Upper lobe of right lung (tissue), 1 donor: ENCODE measurements at regions not wholly inside any gene's neighbourhood (a gene's known extent, or its start where the extent isn't known, plus 50 kb on each side); places are given as distances from the start of the nearest gene placed in this dataset.

Source experiments
- ATAC-seq: fragments of 200-7000 bp; cut with Tn5 transposase; one replicate; pipeline ENCODE4 v1.9.1; 2020; ENCODE audit warnings: mild to moderate bottlenecking, moderate library complexity
- DNase-seq: peaks from one replicate; pipeline ENCODE4 v3.0.0-alpha.2; 2020
- H3K27ac ChIP-seq: fragments of 200-600 bp; one replicate; pipeline ENCODE4 v1.8.0; 2022
- H3K27me3 ChIP-seq: fragments of 200-600 bp; one replicate; pipeline ENCODE4 v1.8.0; 2022; ENCODE audit warnings: mild to moderate bottlenecking
- H3K36me3 ChIP-seq: fragments of 200-600 bp; one replicate; pipeline ENCODE4 v1.8.0; 2022
- H3K4me1 ChIP-seq: fragments of 200-600 bp; one replicate; pipeline ENCODE4 v1.8.0; 2022
- H3K4me3 ChIP-seq: fragments of 200-600 bp; one replicate; pipeline ENCODE4 v1.8.0; 2022; ENCODE audit warnings: mild to moderate bottlenecking
- H3K9me3 ChIP-seq: fragments of 200-600 bp; one replicate; pipeline ENCODE4 v1.8.0; 2022
- intact Hi-C: fragments of 100-400 bp; cut with DNase I; formaldehyde crosslinking; loops from one replicate; pipeline ENCODE4 v1.11.0; 2022
- TF ChIP-seq, protein P1 (sequence below): fragments of 200-600 bp; IDR thresholded peaks from one replicate; pipeline ENCODE4 v1.8.0; 2022; ENCODE audit warnings: antibody characterized with exemption
- donor health status: DM: no; HTN: yes; CAD: no; lungs with severe emphysema.

- DNase-seq (no peak), ATAC-seq (no peak)
- TF ChIP-seq, protein P1, sequence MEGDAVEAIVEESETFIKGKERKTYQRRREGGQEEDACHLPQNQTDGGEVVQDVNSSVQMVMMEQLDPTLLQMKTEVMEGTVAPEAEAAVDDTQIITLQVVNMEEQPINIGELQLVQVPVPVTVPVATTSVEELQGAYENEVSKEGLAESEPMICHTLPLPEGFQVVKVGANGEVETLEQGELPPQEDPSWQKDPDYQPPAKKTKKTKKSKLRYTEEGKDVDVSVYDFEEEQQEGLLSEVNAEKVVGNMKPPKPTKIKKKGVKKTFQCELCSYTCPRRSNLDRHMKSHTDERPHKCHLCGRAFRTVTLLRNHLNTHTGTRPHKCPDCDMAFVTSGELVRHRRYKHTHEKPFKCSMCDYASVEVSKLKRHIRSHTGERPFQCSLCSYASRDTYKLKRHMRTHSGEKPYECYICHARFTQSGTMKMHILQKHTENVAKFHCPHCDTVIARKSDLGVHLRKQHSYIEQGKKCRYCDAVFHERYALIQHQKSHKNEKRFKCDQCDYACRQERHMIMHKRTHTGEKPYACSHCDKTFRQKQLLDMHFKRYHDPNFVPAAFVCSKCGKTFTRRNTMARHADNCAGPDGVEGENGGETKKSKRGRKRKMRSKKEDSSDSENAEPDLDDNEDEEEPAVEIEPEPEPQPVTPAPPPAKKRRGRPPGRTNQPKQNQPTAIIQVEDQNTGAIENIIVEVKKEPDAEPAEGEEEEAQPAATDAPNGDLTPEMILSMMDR = no peak
- H3K27ac ChIP-seq = no peak overlapping the region
- no peaks in the 10 kb centered on the region for H3K4me1 ChIP-seq
- H3K4me3 ChIP-seq = no peak overlapping the region
- no peaks in the 10 kb centered on the region for H3K36me3 ChIP-seq
- H3K9me3 ChIP-seq = no peaks in the 10 kb centered on the region
- intact Hi-C loops = no loop called here
- H3K27me3 ChIP-seq = no peaks in the 10 kb centered on the region
Measured at GRCh38 chr9:22683700-22684075, 237.1 kb downstream of the DMRTA1 start.

DNA sequence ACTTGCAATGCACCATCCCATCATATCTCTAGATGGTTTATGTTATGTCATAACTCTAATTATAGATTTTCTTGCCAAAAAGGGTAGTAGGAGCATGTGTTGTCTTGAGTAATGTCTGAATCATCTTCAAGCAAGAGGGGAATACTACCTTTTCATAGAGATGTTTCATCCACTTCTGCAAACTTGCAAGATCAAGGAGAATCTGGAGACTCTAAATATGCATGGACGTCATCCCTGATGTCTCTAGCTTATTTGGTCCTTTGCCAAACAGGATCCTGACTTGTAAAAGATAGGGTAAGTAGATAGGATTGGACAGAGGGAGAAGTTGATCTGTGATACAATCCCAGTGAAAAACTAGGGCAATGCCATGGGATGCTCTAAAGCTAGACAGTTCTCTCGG is 246.5 kb downstream of the DMRTA1 start:
- no peaks in the 10 kb centered on the region for H3K36me3 ChIP-seq
- no peak for ATAC-seq
- DNase-seq = no peak
- intact Hi-C loops = no loop called here
- no peak overlapping the region for H3K4me3 ChIP-seq
- no peaks in the 10 kb centered on the region for H3K4me1 ChIP-seq
- H3K9me3 ChIP-seq = no peaks in the 10 kb centered on the region
- TF ChIP-seq, protein P1 = no peak
- H3K27ac ChIP-seq = no peak overlapping the region
- H3K27me3 ChIP-seq = no peaks in the 10 kb centered on the region

- ATAC-seq = no peak
- Histone ChIP-seq H3K4me1 (no peaks in the 10 kb centered on the region), H3K4me3 (no peak overlapping the region), H3K9me3 (no peaks in the 10 kb centered on the region), H3K36me3 (no peaks in the 10 kb centered on the region), H3K27ac (no peak overlapping the region), H3K27me3 (no peaks in the 10 kb centered on the region)
- intact Hi-C loops = no loop called here
- DNase-seq = no peak
- TF ChIP-seq, protein P1 = no peak
Measured at GRCh38 chr9:22700171-22700570, 253.5 kb downstream of the DMRTA1 start.

DNA sequence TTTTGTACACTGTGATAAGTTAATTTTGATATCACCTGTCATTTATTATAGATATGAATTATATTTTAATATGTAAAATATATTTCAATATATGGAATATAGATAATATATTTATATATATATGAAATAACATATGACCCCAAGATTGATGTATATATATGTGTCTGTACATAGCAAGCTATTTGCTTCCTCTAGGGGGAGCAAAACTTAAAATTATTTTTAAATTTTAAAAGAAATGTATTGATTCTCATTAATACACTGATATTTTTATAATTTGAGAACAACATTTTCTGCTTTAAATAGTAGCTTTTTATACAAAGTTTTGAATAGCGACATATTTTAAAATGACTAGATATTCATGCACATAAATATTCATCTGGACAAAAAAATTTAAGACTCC is 272.0 kb downstream of the DMRTA1 start:
- no peak for DNase-seq
- Histone ChIP-seq H3K4me3 (no peak overlapping the region), H3K36me3 (no peaks in the 10 kb centered on the region), H3K27me3 (no peaks in the 10 kb centered on the region), H3K4me1 (no peaks in the 10 kb centered on the region), H3K9me3 (no peaks in the 10 kb centered on the region), H3K27ac (no peak overlapping the region)
- TF ChIP-seq, protein P1 = no peak
- intact Hi-C loops = no loop called here
- ATAC-seq = no peak

- Histone ChIP-seq H3K27me3 (no peaks in the 10 kb centered on the region), H3K4me1 (no peaks in the 10 kb centered on the region), H3K4me3 (no peak overlapping the region), H3K9me3 (no peaks in the 10 kb centered on the region), H3K27ac (no peak overlapping the region), H3K36me3 (no peaks in the 10 kb centered on the region)
- TF ChIP-seq, protein P1 = no peak
- intact Hi-C loops = no loop called here
- no peak for ATAC-seq
- no peak for DNase-seq
Measured at GRCh38 chr9:22722492-22722891, 275.9 kb downstream of the DMRTA1 start.

- Histone ChIP-seq H3K27me3 (no peaks in the 10 kb centered on the region), H3K9me3 (no peaks in the 10 kb centered on the region), H3K36me3 (no peaks in the 10 kb centered on the region), H3K27ac (no peak overlapping the region), H3K4me3 (no peak overlapping the region), H3K4me1 (no peaks in the 10 kb centered on the region)
- intact Hi-C loops = no loop called here
- ATAC-seq (no peak), DNase-seq (no peak)
- TF ChIP-seq, protein P1 = no peak
Measured at GRCh38 chr9:22731786-22732185, 285.2 kb downstream of the DMRTA1 start.
